Thyroid gland (tissue), 4 donors: ENCODE measurements at regions not wholly inside any gene's neighbourhood (a gene's known extent, or its start where the extent isn't known, plus 50 kb on each side); places are given as distances from the start of the nearest gene placed in this dataset.
"Not testable (repeated sequence)": the region's sequence is repeated elsewhere in the genome, so short reads cannot be mapped to it uniquely, and the experiment has no call there.

Source experiments
- DNase-seq, 2 donors: peaks; one replicate each; pipeline ENCODE4 v3.0.0-alpha.2; 2019
- H3K27ac ChIP-seq, 3 donors: fragments of 200-600 bp; sonication (generic); 1 replicate in 2 of 3; 2 replicates in 1 of 3; pipeline ENCODE4 v1.5.1; 2016 to 2019; ENCODE audit warnings: mild to moderate bottlenecking in 1 of 3, moderate library complexity in 1 of 3
- H3K27me3 ChIP-seq: fragments of 200-600 bp; sonication (generic); one replicate; pipeline ENCODE4 v1.5.1; 2019
- H3K36me3 ChIP-seq, 2 donors: fragments of 200-600 bp; sonication (generic); one replicate each; pipeline ENCODE4 v1.5.1; 2016 to 2019
- H3K4me1 ChIP-seq, 2 donors: fragments of 200-600 bp; sonication (generic); one replicate each; pipeline ENCODE4 v1.5.1; 2017 to 2019
- H3K4me3 ChIP-seq, 3 donors: fragments of 200-600 bp; sonication (generic); replicated peaks in 1 of 3; 1 replicate in 2 of 3; 2 replicates in 1 of 3; pipeline ENCODE4 v1.5.1; 2016; ENCODE audit warnings: mild to moderate bottlenecking in 1 of 3
- H3K9me3 ChIP-seq: fragments of 200-600 bp; sonication (generic); one replicate; pipeline ENCODE4 v1.5.1; 2017
- POLR2A ChIP-seq, 2 donors: fragments of 450-650 bp; IDR thresholded peaks; one replicate each; pipeline ENCODE4 v1.6.1; 2017; ENCODE audit warnings: antibody characterized with exemption in 2 of 2, mild to moderate bottlenecking in 2 of 2, moderate library complexity in 1 of 2
- WGBS, 2 donors: methylation state at CpG; one replicate each; pipeline ENCODE4 v1.1.5; 2017; 5-methylcytosine and 5-hydroxymethylcytosine counted together
- intact Hi-C: fragments of 100-400 bp; cut with DNase I; formaldehyde crosslinking; loops from one replicate; pipeline ENCODE4 v1.15.1; 2023
- TF ChIP-seq, protein P1 (sequence below), 6 experiments: fragments of 200-600 bp in 3 of 6; fragments of 450-650 bp in 3 of 6; sonication (generic) in 3 of 6; IDR thresholded peaks; one replicate each; pipeline ENCODE4 v1.5.1; 2016 to 2019; ENCODE audit warnings: antibody characterized with exemption in 6 of 6, mild to moderate bottlenecking in 2 of 6, inconsistent platforms in 1 of 6, moderate library complexity in 1 of 6

- no peaks in the 10 kb centered on the region for H3K4me1 ChIP-seq
- 90 to 97% methylated on average over 1 of the region's 1 CpG for WGBS, 2 donors
- H3K27ac ChIP-seq = no peak overlapping the region
- H3K27me3 ChIP-seq = no peaks in the 10 kb centered on the region
- no peak overlapping the region for H3K4me3 ChIP-seq
- no peaks in the 10 kb centered on the region for H3K9me3 ChIP-seq
- no peak for DNase-seq
- no peak for TF ChIP-seq POLR2A (IDR thresholded peaks at IDR 0.05)
- TF ChIP-seq, protein P1, sequence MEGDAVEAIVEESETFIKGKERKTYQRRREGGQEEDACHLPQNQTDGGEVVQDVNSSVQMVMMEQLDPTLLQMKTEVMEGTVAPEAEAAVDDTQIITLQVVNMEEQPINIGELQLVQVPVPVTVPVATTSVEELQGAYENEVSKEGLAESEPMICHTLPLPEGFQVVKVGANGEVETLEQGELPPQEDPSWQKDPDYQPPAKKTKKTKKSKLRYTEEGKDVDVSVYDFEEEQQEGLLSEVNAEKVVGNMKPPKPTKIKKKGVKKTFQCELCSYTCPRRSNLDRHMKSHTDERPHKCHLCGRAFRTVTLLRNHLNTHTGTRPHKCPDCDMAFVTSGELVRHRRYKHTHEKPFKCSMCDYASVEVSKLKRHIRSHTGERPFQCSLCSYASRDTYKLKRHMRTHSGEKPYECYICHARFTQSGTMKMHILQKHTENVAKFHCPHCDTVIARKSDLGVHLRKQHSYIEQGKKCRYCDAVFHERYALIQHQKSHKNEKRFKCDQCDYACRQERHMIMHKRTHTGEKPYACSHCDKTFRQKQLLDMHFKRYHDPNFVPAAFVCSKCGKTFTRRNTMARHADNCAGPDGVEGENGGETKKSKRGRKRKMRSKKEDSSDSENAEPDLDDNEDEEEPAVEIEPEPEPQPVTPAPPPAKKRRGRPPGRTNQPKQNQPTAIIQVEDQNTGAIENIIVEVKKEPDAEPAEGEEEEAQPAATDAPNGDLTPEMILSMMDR (IDR thresholded peaks at IDR 0.05) = no peak
- H3K36me3 ChIP-seq = no peaks in the 10 kb centered on the region
- intact Hi-C loops = no loop called here
Observed at GRCh38 chr2:143994961-143995360, 525.0 kb downstream of the ZEB2 start.

DNA sequence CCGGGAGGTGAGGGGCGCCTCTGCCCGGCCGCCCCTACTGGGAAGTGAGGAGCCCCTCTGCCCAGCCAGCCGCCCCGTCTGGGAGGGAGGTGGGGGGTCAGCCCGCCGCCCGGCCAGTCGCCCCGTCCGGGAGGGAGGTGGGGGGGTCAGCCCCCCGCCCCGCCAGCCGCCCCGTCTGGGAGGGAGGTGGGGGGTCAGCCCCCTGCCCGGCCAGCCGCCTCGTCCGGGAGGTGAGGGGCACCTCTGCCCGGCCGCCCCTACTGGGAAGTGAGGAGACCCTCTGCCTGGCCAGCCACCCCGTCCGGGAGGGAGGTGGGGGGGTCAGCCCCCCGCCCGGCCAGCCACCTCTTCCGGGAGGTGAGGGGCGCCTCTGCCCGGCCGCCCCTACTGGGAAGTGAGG lies 528.3 kb downstream of the ZEB2 start:
- intact Hi-C loops, H3K27me3 ChIP-seq, H3K9me3 ChIP-seq, H3K4me1 ChIP-seq, H3K4me3 ChIP-seq, H3K27ac ChIP-seq, DNase-seq, H3K36me3 ChIP-seq: not testable (repeated sequence)
- WGBS, 2 donors = 96 to 100% methylated on average over 4 to 6 of the region's 30 CpGs

DNA sequence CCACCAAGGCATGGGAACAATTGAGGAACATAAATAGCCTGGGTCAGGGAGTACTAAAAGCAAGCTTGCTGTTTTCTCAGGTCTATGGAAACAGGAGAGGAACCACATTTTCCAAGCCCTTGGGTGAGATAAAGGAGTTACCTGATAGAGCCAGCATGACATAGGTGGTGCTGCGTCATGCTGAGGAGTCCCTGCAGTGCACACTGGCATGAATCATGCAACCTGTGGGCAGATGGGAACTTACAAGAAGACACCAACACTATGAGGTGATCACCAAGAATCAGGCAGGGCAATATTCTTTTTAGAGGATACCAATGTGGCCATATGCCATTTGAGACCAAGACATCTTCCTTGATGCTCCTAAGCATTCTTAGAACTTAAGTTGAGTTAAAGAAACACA lies 531.8 kb downstream of the ZEB2 start:
- no peak for DNase-seq
- Histone ChIP-seq H3K4me3 (no peak overlapping the region), H3K27ac (no peak overlapping the region), H3K4me1 (no peaks in the 10 kb centered on the region), H3K27me3 (no peaks in the 10 kb centered on the region), H3K9me3 (no peaks in the 10 kb centered on the region), H3K36me3 (no peaks in the 10 kb centered on the region)
- TF ChIP-seq POLR2A (IDR thresholded peaks at IDR 0.05) = no peak
- TF ChIP-seq, protein P1 (IDR thresholded peaks at IDR 0.05) = no peak
- WGBS, 2 donors = 100% methylated on average over 1 of the region's 1 CpG
- intact Hi-C loops = no loop called here

GRCh38 chr2:143981428-143981827 lies 538.5 kb downstream of the ZEB2 start:
- Histone ChIP-seq H3K4me1 (no peaks in the 10 kb centered on the region), H3K4me3 (no peak overlapping the region)
- TF ChIP-seq POLR2A (IDR thresholded peaks at IDR 0.05) = no peak
- TF ChIP-seq, protein P1 (IDR thresholded peaks at IDR 0.05) = no peak

GRCh38 chr2:143977356-143977755 lies 542.6 kb downstream of the ZEB2 start:
- Histone ChIP-seq H3K36me3 (no peaks in the 10 kb centered on the region), H3K27ac (no peak overlapping the region), H3K9me3 (no peaks in the 10 kb centered on the region), H3K27me3 (no peaks in the 10 kb centered on the region), H3K4me3 (no peak overlapping the region), H3K4me1 (no peaks in the 10 kb centered on the region)
- no peak for TF ChIP-seq POLR2A (IDR thresholded peaks at IDR 0.05)
- TF ChIP-seq, protein P1 (IDR thresholded peaks at IDR 0.05) = no peak
- WGBS, 2 donors = 84 to 87% methylated on average over 6 of the region's 6 CpGs
- intact Hi-C loops = no loop called here
- DNase-seq = no peak

More at GRCh38 chr2:143981428-143981827, 538.5 kb downstream of the ZEB2 start:
- Histone ChIP-seq H3K36me3 (no peaks in the 10 kb centered on the region), H3K27me3 (no peaks in the 10 kb centered on the region), H3K9me3 (no peaks in the 10 kb centered on the region), H3K27ac (no peak overlapping the region)
- intact Hi-C loops = no loop called here
- DNase-seq = no peak
- 95 to 98% methylated on average over 2 of the region's 2 CpGs for WGBS, 2 donors

GRCh38 chr2:143975216-143975615 lies 544.7 kb downstream of the ZEB2 start:
- Histone ChIP-seq H3K9me3 (no peaks in the 10 kb centered on the region), H3K27ac (no peak overlapping the region), H3K27me3 (no peaks in the 10 kb centered on the region), H3K4me3 (no peak overlapping the region), H3K4me1 (no peaks in the 10 kb centered on the region), H3K36me3 (no peaks in the 10 kb centered on the region)
- no peak for DNase-seq
- intact Hi-C loops = no loop called here
- TF ChIP-seq POLR2A (IDR thresholded peaks at IDR 0.05) = no peak
- TF ChIP-seq, protein P1 (IDR thresholded peaks at IDR 0.05) = no peak
- WGBS, 2 donors = 94 to 96% methylated on average over 1 of the region's 1 CpG
